T follicular helper cell (primary cell): ENCODE measurements at regions not wholly inside any gene's neighbourhood (a gene's known extent, or its start where the extent isn't known, plus 50 kb on each side); places are given as distances from the start of the nearest gene placed in this dataset.

Source experiments
- DNase-seq: peaks from one replicate; pipeline ENCODE4 v3.0.0-alpha.2; 2020; ENCODE audit warnings: low read depth

DNA sequence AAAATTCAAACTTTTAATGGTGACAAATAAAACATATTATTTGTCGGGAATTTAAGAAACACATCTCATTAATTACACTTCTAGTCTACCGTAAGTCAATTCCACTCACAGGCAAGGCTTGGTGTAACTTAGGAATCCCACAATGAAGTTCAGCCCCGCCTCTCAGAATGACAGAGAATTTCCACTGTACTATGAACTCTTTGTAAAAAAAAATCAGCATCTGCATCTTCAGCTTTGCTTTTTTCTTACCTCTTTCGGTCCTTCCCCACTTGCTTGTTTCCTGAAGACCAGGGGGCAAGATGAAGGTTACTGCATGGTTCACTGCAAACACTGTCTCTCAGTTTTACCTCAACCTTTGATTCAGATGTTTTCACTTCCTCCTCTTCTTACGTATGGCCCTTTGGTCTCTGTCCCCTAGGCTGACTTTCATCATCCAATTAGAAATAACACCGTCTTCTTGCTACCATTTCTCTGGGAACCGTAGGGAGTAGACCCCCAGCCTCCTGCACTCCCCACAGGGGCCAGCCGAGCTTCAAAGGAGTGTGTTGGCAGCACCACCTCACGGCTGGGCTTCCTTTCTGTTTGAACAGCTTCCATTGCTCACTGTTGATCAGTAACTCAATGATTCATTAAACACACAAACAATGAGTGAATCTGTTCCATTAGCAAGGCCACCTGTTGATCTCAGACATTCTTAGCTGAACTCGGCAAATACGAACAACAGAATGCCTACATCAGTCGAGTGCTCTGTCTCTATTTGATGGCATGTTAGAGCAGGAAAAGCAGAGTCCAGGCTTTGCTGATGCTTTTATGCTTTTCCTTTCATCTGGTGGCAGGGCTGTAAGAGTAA is 343.0 kb downstream of the BMP4 start:
- no peak for DNase-seq

DNA sequence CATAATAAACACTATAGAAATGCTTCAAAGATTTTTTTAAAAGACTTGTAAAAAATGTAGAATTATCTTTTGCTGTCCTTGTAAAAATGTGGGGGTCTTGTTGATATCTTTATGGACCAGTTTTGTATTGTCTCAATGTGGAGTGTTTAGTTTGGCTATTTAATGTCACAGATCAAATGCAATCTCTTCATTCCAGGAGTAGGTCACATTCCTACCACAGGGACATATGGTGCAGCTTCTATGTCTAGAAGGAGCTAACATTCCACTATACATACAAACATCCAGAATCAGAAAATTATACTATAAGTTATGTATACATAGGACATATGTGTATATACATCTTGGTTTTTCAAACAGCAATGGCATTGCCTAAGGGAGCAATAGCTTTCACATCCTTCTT is 345.7 kb downstream of the BMP4 start:
- DNase-seq: no peak

DNA sequence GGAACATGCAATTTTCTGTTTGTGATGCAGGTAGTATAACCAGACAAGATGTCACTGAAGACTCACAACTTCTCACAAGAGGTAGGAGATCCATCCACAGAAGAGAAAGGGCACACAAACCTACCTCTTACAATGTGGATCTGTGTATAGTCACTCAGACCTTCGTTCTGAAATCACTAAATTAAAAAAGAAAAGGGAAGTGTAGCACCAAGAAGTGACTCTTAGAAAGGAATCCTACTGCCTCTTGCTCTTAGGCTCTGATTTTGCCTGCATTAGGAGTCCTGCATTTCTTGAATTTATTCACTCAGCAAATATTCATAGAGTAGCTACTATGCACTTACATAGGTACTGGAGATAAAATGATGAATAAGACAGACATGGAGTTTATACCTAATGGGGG is 347.6 kb downstream of the BMP4 start:
- DNase-seq: no peak

DNA sequence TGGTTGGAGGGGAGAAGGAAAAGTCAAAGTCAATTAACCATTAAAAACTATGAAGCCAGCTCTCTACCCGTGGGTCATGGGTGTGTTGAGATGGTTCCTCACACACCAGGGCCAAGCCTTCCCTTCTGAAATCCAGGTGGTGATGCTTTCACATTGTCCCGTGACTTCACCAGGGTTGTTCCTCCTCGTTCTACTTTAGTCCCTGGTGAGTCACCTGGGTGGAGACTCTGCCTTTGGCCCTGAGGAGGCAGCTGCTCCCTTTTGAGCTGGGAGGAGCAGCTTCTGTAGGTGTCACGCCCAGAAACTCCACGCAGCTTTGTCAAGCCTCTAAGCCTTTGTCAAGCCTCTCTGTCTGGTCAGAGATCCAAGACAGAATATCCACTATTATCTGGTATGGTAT is 348.3 kb downstream of the BMP4 start:
- no peak for DNase-seq

DNA sequence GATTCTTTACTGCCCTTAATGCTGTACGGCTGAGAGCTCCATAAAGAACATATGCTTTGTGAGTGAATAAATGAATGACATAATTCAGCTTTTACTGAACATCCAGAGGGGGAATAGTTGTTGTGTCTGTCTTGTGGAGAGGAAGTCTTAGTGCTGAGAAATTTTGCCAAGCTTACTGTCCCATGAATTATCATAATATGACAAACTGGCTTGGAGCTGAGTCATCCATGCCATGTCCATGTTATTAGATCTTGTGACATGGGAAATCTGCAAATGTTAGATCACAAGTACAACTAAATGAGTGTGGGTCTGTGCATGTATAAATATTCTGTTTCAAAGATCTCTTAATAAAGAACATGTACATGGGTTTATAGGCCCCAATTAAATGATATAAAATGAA is 350.4 kb downstream of the BMP4 start:
- no peak for DNase-seq

DNA sequence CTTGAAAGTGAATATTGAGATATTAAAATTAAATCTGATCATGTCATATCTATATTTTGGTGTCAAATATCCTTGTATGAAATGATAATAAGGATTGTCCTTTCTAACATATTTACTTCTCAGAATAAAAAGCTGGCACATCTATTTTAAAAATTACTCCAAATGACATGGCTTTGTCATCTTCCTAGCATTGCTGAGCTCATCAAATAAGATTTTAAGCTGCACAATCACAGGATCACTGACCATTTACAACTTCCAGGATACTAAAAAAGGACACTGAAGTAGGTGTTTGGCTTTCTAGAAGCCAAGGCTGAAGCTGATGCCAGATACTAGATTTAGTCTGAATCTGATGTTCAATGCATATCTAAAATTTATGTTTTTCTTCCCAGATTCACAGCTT is 351.1 kb downstream of the BMP4 start:
- no peak for DNase-seq

DNA sequence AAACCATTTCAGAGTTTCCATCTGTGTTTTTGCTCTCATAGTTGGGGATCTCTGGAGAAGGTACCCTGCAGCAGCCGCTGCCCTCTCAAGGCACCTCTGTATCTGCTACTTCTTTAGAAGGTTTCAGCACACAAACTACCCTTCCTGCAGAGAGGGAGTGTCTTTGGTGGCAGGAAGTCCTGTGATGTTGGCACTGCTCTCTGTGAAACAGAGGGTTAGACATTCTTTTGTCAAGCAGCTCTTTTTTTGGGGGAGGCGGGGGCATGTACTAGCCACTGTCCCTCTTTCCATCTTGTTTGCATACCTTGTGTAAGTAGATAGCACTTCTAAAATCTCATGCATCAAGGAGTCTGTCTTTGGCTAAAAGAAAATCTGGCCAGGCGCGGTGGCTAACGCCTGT is 352.6 kb downstream of the BMP4 start:
- no peak for DNase-seq

DNA sequence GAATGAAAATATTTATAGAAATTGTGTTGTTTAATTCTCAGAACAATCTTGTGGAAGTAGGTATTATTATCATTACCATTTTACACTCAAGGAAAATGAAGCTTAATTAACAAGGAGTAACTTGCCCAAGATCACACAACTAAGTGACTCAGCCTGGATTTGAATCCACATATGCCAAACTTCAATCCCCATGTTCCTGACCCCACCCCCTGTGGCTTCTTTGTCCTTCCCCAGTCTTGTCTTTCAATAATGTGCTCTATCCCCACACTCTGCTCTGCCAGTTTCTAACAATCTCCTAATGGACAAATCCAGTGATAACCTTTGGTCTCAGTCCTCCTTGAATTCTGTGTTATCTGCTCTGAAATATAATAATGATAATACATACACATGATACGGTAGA is 355.2 kb downstream of the BMP4 start:
- no peak for DNase-seq

DNA sequence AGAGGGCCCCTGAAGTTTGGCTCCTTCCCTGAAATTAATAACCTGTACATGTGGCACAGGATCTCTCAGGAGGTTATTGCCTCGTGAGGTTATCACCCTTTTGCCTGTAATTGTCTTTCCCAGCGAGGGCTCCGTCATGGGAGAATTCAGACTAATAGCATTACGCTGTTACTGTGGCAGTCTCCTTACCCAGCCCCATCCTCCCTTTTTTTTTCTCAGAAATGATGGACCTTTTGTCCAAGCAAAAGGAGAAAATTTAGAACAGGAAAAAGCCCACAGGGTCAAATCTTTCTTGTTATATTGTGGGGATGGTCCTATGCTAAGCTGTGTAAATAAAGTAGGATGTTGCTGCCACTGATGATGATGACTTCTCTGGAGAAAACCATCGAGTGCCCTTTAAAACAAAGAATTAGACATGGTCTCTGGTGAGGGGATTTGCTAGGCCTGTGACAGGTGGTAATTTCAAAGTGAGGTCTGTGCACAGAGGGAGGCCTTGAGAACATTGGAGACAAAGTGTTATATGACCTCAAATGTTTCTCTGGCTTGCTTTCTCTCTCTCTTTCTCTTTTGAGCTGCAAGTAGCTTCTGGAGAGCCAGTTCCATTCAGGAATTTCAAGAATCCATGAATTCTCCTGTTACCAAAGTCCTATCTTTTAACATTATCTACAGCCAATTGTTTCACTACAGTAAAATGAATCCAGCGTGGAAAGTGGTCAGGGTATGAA is 357.2 kb downstream of the BMP4 start:
- no peak for DNase-seq

DNA sequence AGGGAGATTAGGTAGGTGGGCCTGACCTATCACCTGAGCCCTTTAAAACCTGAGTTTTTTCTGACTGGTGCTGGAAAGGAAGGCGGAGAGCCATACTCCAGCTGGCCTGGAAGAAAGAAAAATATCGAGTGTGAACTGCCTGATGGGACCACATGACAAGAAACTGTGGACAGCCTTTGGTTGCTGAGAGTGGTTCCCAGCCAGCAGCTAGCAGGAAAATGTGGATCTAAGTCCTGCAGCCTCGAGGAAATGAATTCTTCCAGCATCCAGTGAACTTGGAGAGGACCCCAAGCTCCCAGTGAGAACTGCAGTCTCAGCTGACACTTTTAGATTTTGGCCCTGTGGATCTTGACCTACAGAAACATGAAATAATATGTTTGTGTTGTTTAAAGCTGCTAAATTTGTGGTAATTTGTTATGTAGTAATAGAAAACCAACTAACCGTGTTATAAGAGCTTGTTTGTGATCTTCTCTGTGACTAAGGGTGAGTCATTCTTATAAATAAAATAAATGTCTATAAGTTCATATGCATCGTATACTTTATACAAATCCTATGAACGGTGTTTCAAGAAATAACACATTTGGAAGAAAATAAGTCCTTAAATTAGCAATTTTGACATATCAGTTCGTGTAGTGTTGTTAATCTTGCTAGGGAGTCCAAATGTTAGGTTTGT is 359.6 kb downstream of the BMP4 start:
- DNase-seq: no peak

DNA sequence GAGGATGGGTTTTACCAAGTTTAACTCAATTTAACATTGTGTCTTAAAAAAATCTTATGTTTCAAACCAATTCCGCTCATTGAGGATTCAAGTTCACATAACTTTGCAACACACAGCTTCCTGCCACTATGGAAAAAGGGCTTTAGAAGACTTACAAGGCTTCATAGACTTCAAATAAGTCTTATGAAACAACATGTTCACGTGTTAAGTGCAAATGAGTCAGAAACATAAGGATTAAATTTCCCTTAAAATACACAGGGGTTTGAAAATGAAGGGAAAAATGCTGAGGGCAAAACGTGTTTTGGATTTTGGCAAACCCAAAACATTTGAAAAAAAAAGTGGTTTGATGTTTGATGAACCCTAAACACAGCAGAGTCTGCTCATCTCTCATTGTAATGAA is 364.8 kb downstream of the BMP4 start:
- DNase-seq: no peak

DNA sequence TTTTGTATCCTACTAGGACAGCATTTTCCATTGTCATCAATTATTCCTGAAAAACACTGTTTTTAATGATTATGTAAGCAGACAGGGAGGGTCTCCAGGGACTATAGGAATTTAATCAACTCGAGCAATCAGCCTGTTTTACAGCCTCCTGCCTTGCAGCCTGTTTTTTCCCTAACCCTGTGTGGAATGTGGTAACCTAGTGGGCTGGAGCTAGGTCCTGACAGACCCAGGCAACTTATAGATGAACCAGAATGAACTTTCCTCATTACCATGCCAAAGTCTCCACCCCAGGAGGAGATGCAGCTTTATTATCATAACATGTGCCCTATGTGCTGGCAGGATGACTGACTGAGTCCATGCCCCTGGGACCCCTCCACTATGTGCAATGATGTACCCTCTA is 375.1 kb downstream of the BMP4 start:
- DNase-seq: no peak

DNA sequence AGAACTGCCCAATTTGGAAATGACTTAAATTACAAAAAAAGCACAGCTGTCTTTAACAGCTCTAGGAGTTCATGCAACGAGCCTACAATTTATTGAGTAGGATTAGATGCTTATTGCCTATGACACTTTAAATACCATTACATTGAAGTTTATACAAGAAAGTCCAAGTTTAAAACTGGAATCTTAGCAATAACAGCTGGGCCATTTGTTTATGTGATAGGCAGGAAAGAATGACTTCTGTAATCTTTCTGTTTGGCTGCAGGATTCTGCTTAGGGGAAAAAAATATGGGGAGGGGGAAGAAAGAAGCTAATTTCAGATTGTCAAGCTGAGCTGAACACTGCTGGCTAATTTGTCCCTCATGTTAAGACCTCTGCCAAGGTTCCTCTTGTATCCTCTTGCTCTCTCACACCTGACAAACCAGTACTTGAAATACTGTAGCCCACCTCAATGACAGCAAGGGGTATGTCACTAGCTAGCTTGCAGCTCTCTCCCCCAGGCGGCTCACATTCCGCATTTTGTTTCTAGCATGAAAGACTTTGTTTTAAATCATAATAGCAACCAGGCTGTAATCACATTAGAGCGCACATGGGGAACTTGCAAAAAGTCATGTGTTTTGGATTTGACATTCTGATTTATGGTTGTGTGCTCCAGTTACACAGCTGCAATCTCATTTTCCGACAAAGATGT is 384.8 kb downstream of the BMP4 start:
- DNase-seq: no peak

DNA sequence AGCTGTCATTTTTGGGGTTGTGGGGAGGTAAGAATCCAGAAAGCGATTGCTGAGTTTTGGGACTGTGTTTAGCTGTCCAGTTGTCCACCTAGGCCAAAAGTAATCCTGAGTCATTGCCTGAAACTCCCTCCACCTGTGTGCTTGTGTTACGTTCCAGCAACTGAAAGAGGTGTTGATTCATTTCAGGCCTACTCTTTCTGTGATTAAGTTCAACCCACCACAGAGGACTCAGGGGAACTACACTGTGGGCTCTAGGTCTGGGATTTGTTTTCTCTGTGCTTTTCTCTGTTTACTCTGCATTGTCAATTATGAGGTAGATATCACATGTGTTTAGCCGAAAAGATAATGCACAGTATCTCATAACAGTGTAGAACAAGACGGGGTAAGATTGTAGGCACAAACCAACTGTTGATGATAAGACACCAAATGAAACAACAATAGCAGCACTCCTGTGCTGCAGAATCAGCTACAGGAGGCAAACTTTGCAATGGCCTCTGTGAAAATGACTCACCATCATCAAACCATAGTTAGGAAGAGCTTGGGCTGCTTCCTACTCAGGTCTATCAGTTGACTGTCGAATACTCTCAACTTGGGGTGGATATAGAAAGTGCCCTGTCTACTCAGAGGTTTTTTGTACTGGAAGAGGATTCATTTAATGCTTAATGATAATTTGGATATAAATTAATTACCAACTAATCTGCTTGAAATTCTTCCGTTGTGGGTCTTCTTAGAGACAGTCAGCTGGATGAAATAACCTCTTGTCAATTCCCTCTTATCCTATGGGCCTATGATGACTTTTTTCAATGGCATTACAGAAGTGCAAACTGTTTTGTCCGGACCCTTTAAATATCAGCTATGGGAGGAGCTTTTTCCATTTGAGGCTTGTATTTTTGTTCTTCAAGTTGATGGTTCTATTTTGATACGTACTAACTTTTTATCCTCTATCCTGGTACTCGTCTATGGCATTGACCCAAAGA is 385.9 kb downstream of the BMP4 start:
- no peak for DNase-seq

DNA sequence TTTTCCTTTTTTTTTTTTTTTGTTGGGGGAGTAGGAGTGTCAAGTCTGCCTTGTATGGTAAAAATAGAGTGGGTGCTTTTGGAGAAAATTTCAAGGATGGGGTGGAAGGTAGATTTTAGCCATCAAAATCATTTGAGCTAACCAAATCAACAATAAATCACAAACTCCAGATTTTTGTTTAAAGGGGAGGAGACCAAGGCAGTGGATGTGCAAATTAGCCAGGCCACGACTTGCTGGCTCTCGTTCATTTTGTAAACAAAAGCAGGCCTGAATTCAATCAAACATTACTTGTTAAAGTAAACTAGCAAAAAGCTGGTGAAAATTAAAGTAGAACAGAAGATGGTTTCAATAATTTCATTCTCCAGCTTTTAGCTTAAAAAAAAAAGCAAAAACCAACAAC is 387.2 kb downstream of the BMP4 start:
- DNase-seq: no peak

DNA sequence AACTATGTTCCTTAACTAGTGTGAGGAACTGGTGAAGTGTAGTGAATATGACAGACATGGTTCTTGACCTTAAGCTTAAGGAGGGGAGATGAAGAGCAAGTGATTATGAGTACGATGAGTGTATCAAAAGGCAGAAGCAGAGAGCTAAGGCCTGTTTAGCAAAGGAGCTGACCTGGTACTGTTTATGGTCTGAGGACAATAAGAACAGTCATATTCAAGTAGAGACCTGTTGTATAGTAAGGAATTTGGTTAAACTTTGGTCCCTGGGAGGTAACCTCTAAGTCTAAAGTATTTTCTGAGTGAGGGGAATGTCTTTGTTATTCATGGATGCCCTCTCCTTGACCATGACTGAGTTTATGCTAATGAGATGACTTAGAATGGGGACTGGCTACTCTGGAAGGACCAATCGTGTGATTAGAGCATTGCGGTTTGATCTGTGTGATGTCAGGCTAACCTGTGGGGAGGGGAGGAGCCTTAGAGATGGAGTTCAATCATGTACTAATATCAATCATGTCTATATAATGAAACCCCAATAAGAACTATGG is 389.3 kb downstream of the BMP4 start:
- DNase-seq: no peak

DNA sequence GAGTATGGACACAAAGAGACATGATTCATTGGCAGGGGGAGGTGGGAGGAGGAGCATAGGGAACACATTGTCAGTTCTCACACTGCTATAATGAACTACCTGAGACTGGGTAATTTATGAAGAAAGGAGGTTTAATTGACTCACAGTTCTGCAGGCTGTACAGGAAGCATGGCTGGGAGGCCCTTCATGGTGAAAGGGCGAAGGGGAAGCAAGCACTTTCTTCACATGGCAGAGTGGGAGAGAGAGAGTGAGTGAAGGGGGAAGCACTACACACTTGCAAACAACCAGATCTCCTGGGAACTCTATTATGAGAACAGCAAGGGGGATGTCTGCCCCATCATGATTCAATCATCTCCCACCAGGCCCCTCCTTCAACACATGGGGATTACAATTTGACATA is 391.8 kb downstream of the BMP4 start:
- DNase-seq: no peak

DNA sequence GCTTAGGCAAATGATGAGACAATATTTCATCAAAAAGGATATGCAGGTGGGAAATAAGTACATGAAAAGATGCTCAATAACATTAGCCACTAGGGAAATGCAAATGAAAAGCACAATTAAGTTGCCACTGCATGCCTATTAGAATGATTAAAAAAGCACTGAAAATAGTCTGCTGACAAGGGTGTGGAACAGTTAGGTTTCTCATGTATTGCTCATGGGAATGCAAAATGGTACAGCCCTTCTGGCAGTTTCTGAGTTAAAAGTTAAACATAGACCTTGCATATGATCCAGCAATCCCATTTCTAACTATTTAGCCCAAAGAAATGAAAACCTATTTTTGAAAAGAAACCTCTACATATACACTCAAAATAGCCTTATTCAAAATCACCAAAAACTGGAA is 393.0 kb downstream of the BMP4 start:
- DNase-seq: no peak

DNA sequence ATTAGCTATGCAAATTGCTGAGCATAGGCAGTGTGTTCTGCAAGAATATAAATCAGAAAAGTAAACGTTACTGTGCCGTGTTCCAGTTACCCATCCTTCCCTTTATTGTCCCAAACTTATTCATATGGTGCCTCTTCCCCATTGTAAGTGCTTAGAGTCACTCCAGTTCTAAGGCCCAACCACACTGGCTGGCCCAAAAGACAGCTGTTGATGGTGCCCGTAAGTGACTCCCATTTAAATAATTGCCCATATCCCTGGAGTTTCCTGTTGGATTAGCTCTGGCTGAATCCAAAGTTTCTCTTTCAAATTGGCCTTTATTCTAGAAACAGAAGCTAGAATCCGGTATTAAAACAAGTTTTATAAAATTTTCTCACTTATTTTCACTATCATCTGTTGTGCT is 400.1 kb upstream of the DDHD1 start:
- DNase-seq: no peak

DNA sequence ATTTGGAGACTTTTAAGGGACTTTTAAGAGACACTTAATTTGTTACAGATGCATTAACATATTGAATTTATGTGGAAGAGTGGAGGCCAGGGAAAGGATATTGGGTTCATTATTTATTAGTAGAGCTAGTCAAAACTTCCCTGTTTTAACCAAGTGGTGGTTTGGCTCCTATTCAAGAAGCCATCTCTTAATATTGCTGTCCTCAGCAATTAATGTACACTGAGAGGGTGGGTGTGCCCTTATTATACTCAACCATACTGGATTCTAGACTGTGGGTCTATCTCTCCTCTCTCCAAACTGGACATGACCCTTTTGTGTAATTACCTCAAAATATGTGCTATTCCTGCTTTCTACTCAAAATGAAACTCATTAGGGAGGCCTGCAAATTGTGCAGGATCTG is 398.7 kb upstream of the DDHD1 start:
- no peak for DNase-seq

DNA sequence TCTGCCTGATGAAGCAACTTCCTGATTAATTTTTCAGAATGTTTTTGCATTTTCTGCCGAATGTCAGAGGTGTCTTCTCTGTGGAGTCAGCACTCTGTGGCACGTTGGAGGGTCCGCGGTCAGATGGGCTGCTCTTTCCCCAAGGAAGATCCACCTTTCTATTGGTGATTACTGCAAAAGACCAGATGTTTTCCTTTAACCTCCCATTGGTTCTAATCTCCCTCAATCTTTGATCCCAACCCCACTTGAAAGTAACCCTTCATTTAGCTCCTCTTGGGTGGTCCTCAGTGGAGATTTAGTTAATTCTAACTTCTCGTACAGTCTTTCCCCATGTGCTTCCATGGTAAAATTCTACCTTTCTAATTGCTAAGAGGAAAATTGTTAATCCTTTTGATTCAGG is 397.7 kb upstream of the DDHD1 start:
- DNase-seq: no peak
